Heart left ventricle (tissue), 16 donors: ENCODE measurements at regions not wholly inside any gene's neighbourhood (a gene's known extent, or its start where the extent isn't known, plus 50 kb on each side); places are given as distances from the start of the nearest gene placed in this dataset.

Experiments used
- ATAC-seq, 4 donors: fragments of 200-7000 bp; cut with Tn5 transposase; one replicate each; pipeline ENCODE4 v1.9.1; 2020 to 2022; ENCODE audit warnings: moderate library complexity in 4 of 4, mild to moderate bottlenecking in 3 of 4, moderate number of reproducible peaks in 1 of 4
- DNase-seq, 5 donors: peaks; one replicate each; pipeline ENCODE4 v3.0.0-alpha.2; 2020
- H3K27ac ChIP-seq, 12 donors: fragments of 200-600 bp; sonication (generic) in 4 of 12; one replicate each; pipeline versions ENCODE4 v1.5.0 to v1.8.0; 2016 to 2022; ENCODE audit warnings: mild to moderate bottlenecking in 2 of 12
- H3K27me3 ChIP-seq, 9 donors: fragments of 200-600 bp; sonication (generic) in 2 of 9; one replicate each; pipeline versions ENCODE4 v1.5.1 to v1.8.0; 2016 to 2022; ENCODE audit warnings: mild to moderate bottlenecking in 3 of 9
- H3K36me3 ChIP-seq, 9 donors: fragments of 200-600 bp; sonication (generic) in 2 of 9; one replicate each; pipeline versions ENCODE4 v1.5.0 to v1.8.0; 2018 to 2022; ENCODE audit warnings: mild to moderate bottlenecking in 2 of 9
- H3K4me1 ChIP-seq, 12 donors: fragments of 200-600 bp; sonication (generic) in 4 of 12; one replicate each; pipeline versions ENCODE4 v1.5.0 to v1.8.0; 2016 to 2022; ENCODE audit warnings: mild to moderate bottlenecking in 3 of 12
- H3K4me3 ChIP-seq, 12 donors: fragments of 200-600 bp; sonication (generic) in 4 of 12; one replicate each; pipeline versions ENCODE4 v1.5.0 to v1.8.0; 2017 to 2022; ENCODE audit warnings: mild to moderate bottlenecking in 9 of 12, moderate library complexity in 4 of 12
- H3K9me3 ChIP-seq, 12 donors: fragments of 200-600 bp; sonication (generic) in 4 of 12; one replicate each; pipeline versions ENCODE4 v1.5.0 to v1.8.0; 2016 to 2022; ENCODE audit warnings: mild to moderate bottlenecking in 1 of 12
- POLR2A ChIP-seq, 2 donors: fragments of 450-650 bp; IDR thresholded peaks; one replicate each; pipeline ENCODE4 v1.6.1; 2017; ENCODE audit warnings: antibody characterized with exemption in 2 of 2, mild to moderate bottlenecking in 2 of 2, moderate library complexity in 2 of 2
- WGBS, 4 donors: extraction: QIAGEN DNeasy Blood & Tissue Kit in 2 of 4; methylation state at CpG; one replicate each; pipeline versions ENCODE4 v1.1.5 to v1.1.7; 2013 to 2018; 5-methylcytosine and 5-hydroxymethylcytosine counted together
- intact Hi-C, 10 donors: fragments of 100-400 bp; cut with DNase I; formaldehyde crosslinking; loops; one replicate each; pipeline versions ENCODE4 v1.11.1 to v1.14.2; 2022
- TF ChIP-seq, protein P1 (sequence below), 12 donors: fragments of 200-600 bp; sonication (generic) in 4 of 12; IDR thresholded peaks; one replicate each; pipeline versions ENCODE4 v1.5.0 to v1.8.0; 2018 to 2022; ENCODE audit warnings: antibody characterized with exemption in 12 of 12, mild to moderate bottlenecking in 5 of 12
- donor health status: ischemic (EF 13 %, LVEDD 7.1; RV severe dilation, severe dysfunction).
- donor health status: healthy with polysubstance abuse.
- donor health status: DM: no; HTN: yes; CAD: no.
- donor health status: DM: no; HTN: no; CAD: no.
- donor health status: ischemic (EF 25% LVEDD 6.9; RV normal size, moderate dysfunction).
- donor health status: ischemic (EF 25% LVEDD 5.7; RV mildly dilated, moderate dysfunction).
- donor health status: healthy.
- donor health status: DM: yes; HTN: yes; CAD: no.
- donor health status: ischemic (EF 35%, LVEDD 5.7; RV mildly dilated, moderate dysfunction).
- donor health status: nonischemic (EF 11% LVEDD 7.7; RV severe dilation, severe dysfunction).
- donor health status: DM: yes; HTN: yes; CAD: no.
- donor health status: PGD.
- donor health status: ischemic (EF 29% LVEDD 5.4; RV normal size, mild dysfunction).
- donor health status: nonischemic (EF 23%, LVEDD 6.1; RV moderate dilation, normal function).

DNA sequence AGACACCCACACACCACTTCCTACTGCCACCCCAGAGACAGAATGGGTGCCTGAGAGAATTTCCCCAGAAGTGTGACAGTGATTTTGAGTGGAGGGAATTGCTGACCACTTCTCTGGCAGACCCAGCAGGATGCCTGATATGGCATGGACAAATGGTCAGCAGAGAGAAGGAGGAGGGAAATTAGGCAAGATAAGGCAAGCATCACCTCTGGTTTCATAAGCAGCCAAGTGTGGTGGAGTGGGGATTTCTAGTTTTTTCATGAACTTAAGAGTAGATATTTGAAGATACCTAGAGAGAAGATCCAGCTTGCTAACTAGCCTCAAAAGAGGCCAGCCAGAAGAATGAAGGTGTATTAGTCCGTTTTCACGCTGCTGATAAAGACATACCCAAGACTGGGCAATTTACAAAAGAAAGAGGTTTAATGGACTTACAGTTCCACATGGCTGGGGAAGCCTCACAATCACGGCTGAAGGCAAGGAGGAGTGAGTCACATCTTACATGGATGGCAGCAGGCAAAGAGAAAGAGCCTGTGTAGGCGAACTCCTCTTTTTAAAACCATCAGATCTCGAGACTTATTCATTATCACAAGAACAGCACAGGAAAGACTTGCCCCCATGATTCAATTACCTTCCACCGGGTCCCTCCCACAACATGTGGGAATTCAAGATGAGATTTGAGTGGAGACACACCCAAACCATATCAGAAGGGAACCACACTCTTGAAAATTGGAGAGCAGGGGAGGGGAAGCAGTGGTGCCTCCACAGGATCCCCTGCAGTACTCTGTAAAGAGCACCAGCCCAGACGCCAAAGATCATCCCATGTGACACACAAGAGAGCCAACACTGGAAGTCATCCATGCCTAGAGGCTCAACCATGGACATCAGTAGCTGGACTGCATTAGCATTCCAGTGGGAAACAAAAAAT, 64.2 kb downstream of the RBM43 start:
- DNase-seq, result no peak
- no peaks in the 10 kb centered on the region for H3K4me1 ChIP-seq
- no peak overlapping the region for H3K27ac ChIP-seq
- no peak overlapping the region for H3K4me3 ChIP-seq
- 72 to 81% (median 75%) methylated on average over 7 of the region's 7 CpGs for WGBS, 4 donors
- intact Hi-C loops, result no loop called here
- ATAC-seq, result no peak
- H3K36me3 ChIP-seq, result no peaks in the 10 kb centered on the region
- TF ChIP-seq, protein P1, sequence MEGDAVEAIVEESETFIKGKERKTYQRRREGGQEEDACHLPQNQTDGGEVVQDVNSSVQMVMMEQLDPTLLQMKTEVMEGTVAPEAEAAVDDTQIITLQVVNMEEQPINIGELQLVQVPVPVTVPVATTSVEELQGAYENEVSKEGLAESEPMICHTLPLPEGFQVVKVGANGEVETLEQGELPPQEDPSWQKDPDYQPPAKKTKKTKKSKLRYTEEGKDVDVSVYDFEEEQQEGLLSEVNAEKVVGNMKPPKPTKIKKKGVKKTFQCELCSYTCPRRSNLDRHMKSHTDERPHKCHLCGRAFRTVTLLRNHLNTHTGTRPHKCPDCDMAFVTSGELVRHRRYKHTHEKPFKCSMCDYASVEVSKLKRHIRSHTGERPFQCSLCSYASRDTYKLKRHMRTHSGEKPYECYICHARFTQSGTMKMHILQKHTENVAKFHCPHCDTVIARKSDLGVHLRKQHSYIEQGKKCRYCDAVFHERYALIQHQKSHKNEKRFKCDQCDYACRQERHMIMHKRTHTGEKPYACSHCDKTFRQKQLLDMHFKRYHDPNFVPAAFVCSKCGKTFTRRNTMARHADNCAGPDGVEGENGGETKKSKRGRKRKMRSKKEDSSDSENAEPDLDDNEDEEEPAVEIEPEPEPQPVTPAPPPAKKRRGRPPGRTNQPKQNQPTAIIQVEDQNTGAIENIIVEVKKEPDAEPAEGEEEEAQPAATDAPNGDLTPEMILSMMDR (IDR thresholded peaks at IDR 0.05), result no peak
- no peaks in the 10 kb centered on the region for H3K27me3 ChIP-seq
- H3K9me3 ChIP-seq, result no peaks in the 10 kb centered on the region

- intact Hi-C loops, result no loop called here
- no peak overlapping the region for H3K4me3 ChIP-seq
- no peaks in the 10 kb centered on the region for H3K36me3 ChIP-seq
- H3K9me3 ChIP-seq, result no peaks in the 10 kb centered on the region
- H3K27me3 ChIP-seq, result no peaks in the 10 kb centered on the region
- no peak for ATAC-seq
- DNase-seq, result no peak
- WGBS, 4 donors, result 74 to 92% (median 89%) methylated on average over 4 of the region's 4 CpGs
- no peaks in the 10 kb centered on the region for H3K4me1 ChIP-seq
- TF ChIP-seq POLR2A (IDR thresholded peaks at IDR 0.05), result no peak
- TF ChIP-seq, protein P1 (IDR thresholded peaks at IDR 0.05), result no peak
- H3K27ac ChIP-seq, result no peak overlapping the region
Measured at GRCh38 chr2:151193576-151193975, 68.1 kb downstream of the RBM43 start.

- 80 to 87% (median 87%) methylated on average over 2 of the region's 2 CpGs for WGBS, 4 donors
- TF ChIP-seq, protein P1 (IDR thresholded peaks at IDR 0.05), result no peak
- no peak for TF ChIP-seq POLR2A (IDR thresholded peaks at IDR 0.05)
- no peaks in the 10 kb centered on the region for H3K9me3 ChIP-seq
- intact Hi-C loops, result no loop called here
- no peaks in the 10 kb centered on the region for H3K36me3 ChIP-seq
- ATAC-seq, result no peak
- H3K4me3 ChIP-seq, result no peak overlapping the region
- H3K27ac ChIP-seq, result no peak overlapping the region
- no peak for DNase-seq
- no peaks in the 10 kb centered on the region for H3K27me3 ChIP-seq
- H3K4me1 ChIP-seq, result no peaks in the 10 kb centered on the region
Measured at GRCh38 chr2:151192681-151193080, 69.0 kb downstream of the RBM43 start.

GRCh38 chr2:151191001-151191400, 70.7 kb downstream of the RBM43 start:
- no peak for ATAC-seq
- no peak overlapping the region for H3K4me3 ChIP-seq
- TF ChIP-seq, protein P1 (IDR thresholded peaks at IDR 0.05), result no peak
- no peak for TF ChIP-seq POLR2A (IDR thresholded peaks at IDR 0.05)
- no peak for DNase-seq
- H3K36me3 ChIP-seq, result no peaks in the 10 kb centered on the region
- intact Hi-C loops, result no loop called here
- H3K4me1 ChIP-seq, result no peaks in the 10 kb centered on the region
- no peaks in the 10 kb centered on the region for H3K27me3 ChIP-seq
- no peak overlapping the region for H3K27ac ChIP-seq
- WGBS, 4 donors, result 73 to 81% (median 76%) methylated on average over 2 of the region's 2 CpGs
- H3K9me3 ChIP-seq, result no peaks in the 10 kb centered on the region
